ENCODE measurements at regions not wholly inside any gene's neighbourhood (a gene's known extent, or its start where the extent isn't known, plus 50 kb on each side); places are given as distances from the start of the nearest gene placed in this dataset.
A peak's percentile ranks its signal among the peaks of the same experiment; 100 is the strongest.

DNA sequence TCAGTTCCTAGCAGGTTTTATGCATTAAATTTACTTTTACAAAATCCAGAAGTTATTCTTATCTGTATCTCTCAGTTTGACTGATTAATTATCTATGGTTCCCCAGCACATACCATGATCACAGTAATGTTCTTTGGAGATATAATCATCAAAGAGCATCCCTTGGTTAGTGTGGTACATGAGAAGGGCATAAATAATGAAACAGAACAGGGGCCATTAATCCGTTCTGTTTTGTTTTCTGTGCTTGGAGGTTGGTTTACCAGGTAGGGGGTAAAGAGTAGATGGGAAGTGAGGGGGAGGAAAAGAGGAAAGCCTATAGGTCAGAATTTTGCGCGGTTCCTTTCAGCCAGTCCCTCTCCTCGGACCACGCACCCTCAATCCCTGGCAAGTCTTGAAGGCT, 718.7 kb upstream of the TENM3 start:
- TF ChIP-seq, protein P1, sequence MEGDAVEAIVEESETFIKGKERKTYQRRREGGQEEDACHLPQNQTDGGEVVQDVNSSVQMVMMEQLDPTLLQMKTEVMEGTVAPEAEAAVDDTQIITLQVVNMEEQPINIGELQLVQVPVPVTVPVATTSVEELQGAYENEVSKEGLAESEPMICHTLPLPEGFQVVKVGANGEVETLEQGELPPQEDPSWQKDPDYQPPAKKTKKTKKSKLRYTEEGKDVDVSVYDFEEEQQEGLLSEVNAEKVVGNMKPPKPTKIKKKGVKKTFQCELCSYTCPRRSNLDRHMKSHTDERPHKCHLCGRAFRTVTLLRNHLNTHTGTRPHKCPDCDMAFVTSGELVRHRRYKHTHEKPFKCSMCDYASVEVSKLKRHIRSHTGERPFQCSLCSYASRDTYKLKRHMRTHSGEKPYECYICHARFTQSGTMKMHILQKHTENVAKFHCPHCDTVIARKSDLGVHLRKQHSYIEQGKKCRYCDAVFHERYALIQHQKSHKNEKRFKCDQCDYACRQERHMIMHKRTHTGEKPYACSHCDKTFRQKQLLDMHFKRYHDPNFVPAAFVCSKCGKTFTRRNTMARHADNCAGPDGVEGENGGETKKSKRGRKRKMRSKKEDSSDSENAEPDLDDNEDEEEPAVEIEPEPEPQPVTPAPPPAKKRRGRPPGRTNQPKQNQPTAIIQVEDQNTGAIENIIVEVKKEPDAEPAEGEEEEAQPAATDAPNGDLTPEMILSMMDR (IDR thresholded peaks at IDR 0.05; ENCODE audit: control extremely low read depth, extremely low read depth) = no peak

DNA sequence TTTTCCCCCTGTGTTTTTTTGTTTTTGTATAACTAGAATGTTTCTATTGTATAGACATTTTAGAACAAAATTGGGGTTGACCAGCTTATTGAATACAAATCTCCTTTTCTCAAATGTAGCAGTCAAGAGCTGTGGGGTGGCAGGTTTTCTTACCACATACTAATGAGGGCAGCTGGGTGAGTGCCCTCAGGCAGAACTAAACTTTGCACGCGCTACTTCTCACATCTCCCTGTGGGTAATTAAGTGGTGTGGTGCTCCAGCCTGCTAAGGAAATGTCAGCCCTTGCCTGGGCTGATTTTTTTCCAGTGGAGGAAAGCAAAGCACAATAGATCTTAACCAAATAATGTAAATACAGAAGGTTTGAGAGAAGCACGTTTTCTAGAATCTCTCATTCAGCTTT, 717.6 kb upstream of the TENM3 start:
- H3K27me3 ChIP-seq (ENCODE audit: control insufficient read depth in 3 of 3, insufficient read depth in 3 of 3, low read length in 2 of 3) = peaks cover 0 to 2% (median 0%) of the 10 kb centered on the region in 3 donors

More for the DNA sequence above, 718.7 kb upstream of the TENM3 start:
- Histone ChIP-seq H3K4me1 (ENCODE audit: control insufficient read depth in 5 of 5, insufficient read depth in 5 of 5, low read length in 5 of 5) (peaks cover 0 to 7% (median 0%) of the 10 kb centered on the region in 5 donors), H3K36me3 (ENCODE audit: control insufficient read depth in 4 of 4, insufficient read depth in 4 of 4, low read length in 4 of 4) (no peaks in the 10 kb centered on the region), H3K27me3 (ENCODE audit: control insufficient read depth in 3 of 3, insufficient read depth in 3 of 3, low read length in 2 of 3) (no peaks in the 10 kb centered on the region), H3K9ac (ENCODE audit: insufficient read depth in 1 of 2, low read length in 2 of 2) (no peak overlapping the region), H3K4me3 (no peak overlapping the region), H3K9me3 (ENCODE audit: control insufficient read depth in 4 of 4, insufficient read depth in 3 of 4, low read length in 3 of 4) (no peaks in the 10 kb centered on the region), H3K27ac (ENCODE audit: low read depth in 1 of 2, low read length in 1 of 2) (no peak overlapping the region)
- ATAC-seq (ENCODE audit: insufficient read depth, low FRiP score) (no peak), DNase-seq (no peak)
- 76 to 85% methylated on average over 5 of the region's 5 CpGs for WGBS, 2 donors

DNA sequence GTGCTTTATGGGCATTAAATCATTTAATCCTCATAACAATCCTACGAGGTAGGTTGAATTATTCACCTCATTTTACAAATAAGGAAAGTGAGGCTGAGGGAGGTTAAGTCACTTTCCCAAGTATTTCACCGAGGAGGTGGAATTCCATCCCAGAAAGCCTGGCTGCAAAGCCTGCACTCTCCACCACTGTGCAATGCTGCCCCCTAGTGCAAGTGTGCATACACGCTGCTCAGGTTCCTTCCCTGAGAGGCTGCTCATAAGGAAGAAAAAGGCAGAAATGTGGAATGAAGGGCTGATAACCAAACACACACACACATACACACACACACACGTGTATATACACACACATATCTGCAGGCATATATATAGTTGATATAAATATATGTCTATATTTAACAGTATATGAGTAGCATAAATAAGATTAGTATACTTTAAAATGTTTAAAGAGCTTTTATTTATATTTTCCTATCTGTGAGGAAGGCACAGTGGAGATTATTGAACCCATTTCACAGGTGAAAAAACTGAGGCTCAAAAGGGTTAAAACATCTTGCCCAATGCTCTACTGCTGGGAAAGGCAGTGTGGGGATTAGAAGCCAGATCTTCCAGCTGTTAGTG, 714.5 kb upstream of the TENM3 start:
- H3K27me3 ChIP-seq (ENCODE audit: control insufficient read depth in 3 of 3, insufficient read depth in 3 of 3, low read length in 2 of 3) = peaks cover 0 to 3% (median 0%) of the 10 kb centered on the region in 3 donors
- H3K9me3 ChIP-seq (ENCODE audit: control insufficient read depth in 4 of 4, insufficient read depth in 3 of 4, low read length in 3 of 4) = no peaks in the 10 kb centered on the region
- no peak overlapping the region for H3K27ac ChIP-seq (ENCODE audit: low read depth in 1 of 2, low read length in 1 of 2)
- no peak overlapping the region for H3K9ac ChIP-seq (ENCODE audit: insufficient read depth in 1 of 2, low read length in 2 of 2)
- no peak overlapping the region for H3K4me3 ChIP-seq
- peaks cover 0 to 8% (median 0%) of the 10 kb centered on the region in 5 donors for H3K4me1 ChIP-seq (ENCODE audit: control insufficient read depth in 5 of 5, insufficient read depth in 5 of 5, low read length in 5 of 5)
- DNase-seq (peak; percentile 70 to 77 (median 73)), ATAC-seq (ENCODE audit: insufficient read depth, low FRiP score) (no peak)
- H3K36me3 ChIP-seq (ENCODE audit: control insufficient read depth in 4 of 4, insufficient read depth in 4 of 4, low read length in 4 of 4) = no peaks in the 10 kb centered on the region
- TF ChIP-seq, protein P1 (IDR thresholded peaks at IDR 0.05; ENCODE audit: control extremely low read depth, extremely low read depth) = peak; percentile 34
- 2 to 7% methylated on average over 4 of the region's 4 CpGs for WGBS, 2 donors

More for the DNA sequence above, 717.6 kb upstream of the TENM3 start:
- no peak overlapping the region for H3K4me3 ChIP-seq
- no peak for ATAC-seq (ENCODE audit: insufficient read depth, low FRiP score)
- H3K9ac ChIP-seq (ENCODE audit: insufficient read depth in 1 of 2, low read length in 2 of 2) = no peak overlapping the region
- no peak for DNase-seq
- TF ChIP-seq, protein P1 (IDR thresholded peaks at IDR 0.05; ENCODE audit: control extremely low read depth, extremely low read depth) = no peak
- H3K36me3 ChIP-seq (ENCODE audit: control insufficient read depth in 4 of 4, insufficient read depth in 4 of 4, low read length in 4 of 4) = no peaks in the 10 kb centered on the region
- peaks cover 0 to 8% (median 0%) of the 10 kb centered on the region in 5 donors for H3K4me1 ChIP-seq (ENCODE audit: control insufficient read depth in 5 of 5, insufficient read depth in 5 of 5, low read length in 5 of 5)
- H3K9me3 ChIP-seq (ENCODE audit: control insufficient read depth in 4 of 4, insufficient read depth in 3 of 4, low read length in 3 of 4) = no peaks in the 10 kb centered on the region
- 29 to 54% methylated on average over 3 of the region's 3 CpGs for WGBS, 2 donors
- no peak overlapping the region for H3K27ac ChIP-seq (ENCODE audit: low read depth in 1 of 2, low read length in 1 of 2)

- Histone ChIP-seq H3K27ac (ENCODE audit: low read depth in 1 of 2, low read length in 1 of 2) (no peak overlapping the region), H3K4me1 (ENCODE audit: control insufficient read depth in 5 of 5, insufficient read depth in 5 of 5, low read length in 5 of 5) (peaks cover 0 to 8% (median 0%) of the 10 kb centered on the region in 5 donors), H3K9ac (ENCODE audit: insufficient read depth in 1 of 2, low read length in 2 of 2) (no peak overlapping the region), H3K4me3 (no peak overlapping the region), H3K36me3 (ENCODE audit: control insufficient read depth in 4 of 4, insufficient read depth in 4 of 4, low read length in 4 of 4) (no peaks in the 10 kb centered on the region), H3K27me3 (ENCODE audit: control insufficient read depth in 3 of 3, insufficient read depth in 3 of 3, low read length in 2 of 3) (peaks cover 0 to 3% (median 0%) of the 10 kb centered on the region in 3 donors), H3K9me3 (ENCODE audit: control insufficient read depth in 4 of 4, insufficient read depth in 3 of 4, low read length in 3 of 4) (no peaks in the 10 kb centered on the region)
- TF ChIP-seq, protein P1 (IDR thresholded peaks at IDR 0.05; ENCODE audit: control extremely low read depth, extremely low read depth) = no peak
- ATAC-seq (ENCODE audit: insufficient read depth, low FRiP score) (no peak), DNase-seq (no peak)
- WGBS, 2 donors = 36 to 55% methylated on average over 4 of the region's 4 CpGs
These were observed 713.7 kb upstream of the TENM3 start for GRCh38 chr4:181529537-181529936.
